Testis (tissue), 2 donors: ENCODE measurements at regions not wholly inside any gene's neighbourhood (a gene's known extent, or its start where the extent isn't known, plus 50 kb on each side); places are given as distances from the start of the nearest gene placed in this dataset.

ENCODE experiments used
- DNase-seq: peaks from one replicate; pipeline ENCODE4 v3.0.0-alpha.2; 2019
- H3K27ac ChIP-seq, 2 donors: fragments of 200-600 bp; sonication (generic); one replicate each; pipeline ENCODE4 v1.5.1; 2019
- H3K27me3 ChIP-seq: fragments of 200-600 bp; sonication (generic); one replicate; pipeline ENCODE4 v1.5.1; 2019
- H3K36me3 ChIP-seq: fragments of 200-600 bp; sonication (generic); one replicate; pipeline ENCODE4 v1.5.1; 2017; ENCODE audit warnings: low read depth; ENCODE audit errors: missing control alignments
- H3K4me1 ChIP-seq: fragments of 200-600 bp; sonication (generic); one replicate; pipeline ENCODE4 v1.5.1; 2019
- H3K4me3 ChIP-seq, 2 donors: fragments of 200-600 bp; sonication (generic); one replicate each; pipeline ENCODE4 v1.5.1; 2017 to 2019
- H3K9me3 ChIP-seq: fragments of 200-600 bp; sonication (generic); one replicate; pipeline ENCODE4 v1.5.1; 2017
- CTCF ChIP-seq, 3 experiments: fragments of 450-650 bp in 2 of 3; fragments of 200-600 bp in 1 of 3; sonication (generic) in 1 of 3; IDR thresholded peaks; one replicate each; pipeline ENCODE4 v1.5.1; 2016 to 2019; ENCODE audit warnings: antibody characterized with exemption in 3 of 3, mild to moderate bottlenecking in 2 of 3, moderate library complexity in 1 of 3
- POLR2A ChIP-seq: fragments of 450-650 bp; IDR thresholded peaks from one replicate; pipeline ENCODE4 v1.6.1; 2017; ENCODE audit warnings: antibody characterized with exemption, mild to moderate bottlenecking, moderate library complexity
- WGBS, 2 donors: methylation state at CpG; one replicate each; pipeline ENCODE4 v1.1.5; 2018; 5-methylcytosine and 5-hydroxymethylcytosine counted together
- intact Hi-C: fragments of 100-400 bp; cut with DNase I; formaldehyde crosslinking; loops from one replicate; pipeline ENCODE4 v1.15.1; 2023; ENCODE audit warnings: low total_unique reads

DNA sequence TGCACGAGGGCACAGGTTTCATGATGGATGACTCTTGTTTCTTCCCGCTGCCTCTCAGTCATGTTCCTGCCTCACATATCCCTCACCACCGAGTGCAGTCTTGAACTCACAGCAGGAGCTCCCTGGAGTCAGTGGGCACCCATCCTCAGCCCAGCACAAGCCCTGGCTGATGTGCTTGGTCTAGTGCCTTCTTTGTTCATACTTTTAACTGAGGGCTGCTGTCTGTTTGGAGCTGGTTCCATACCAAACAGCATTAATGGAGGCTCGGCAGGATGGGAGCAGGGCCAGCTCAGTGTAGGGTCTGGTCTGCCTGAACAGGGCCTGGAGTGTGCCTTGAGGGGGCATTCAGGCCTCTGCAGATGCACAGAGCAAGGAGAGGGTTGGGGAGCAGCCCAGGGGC is 54.5 kb upstream of the GLI2 start:
- H3K27me3 ChIP-seq, result no peaks in the 10 kb centered on the region

DNA sequence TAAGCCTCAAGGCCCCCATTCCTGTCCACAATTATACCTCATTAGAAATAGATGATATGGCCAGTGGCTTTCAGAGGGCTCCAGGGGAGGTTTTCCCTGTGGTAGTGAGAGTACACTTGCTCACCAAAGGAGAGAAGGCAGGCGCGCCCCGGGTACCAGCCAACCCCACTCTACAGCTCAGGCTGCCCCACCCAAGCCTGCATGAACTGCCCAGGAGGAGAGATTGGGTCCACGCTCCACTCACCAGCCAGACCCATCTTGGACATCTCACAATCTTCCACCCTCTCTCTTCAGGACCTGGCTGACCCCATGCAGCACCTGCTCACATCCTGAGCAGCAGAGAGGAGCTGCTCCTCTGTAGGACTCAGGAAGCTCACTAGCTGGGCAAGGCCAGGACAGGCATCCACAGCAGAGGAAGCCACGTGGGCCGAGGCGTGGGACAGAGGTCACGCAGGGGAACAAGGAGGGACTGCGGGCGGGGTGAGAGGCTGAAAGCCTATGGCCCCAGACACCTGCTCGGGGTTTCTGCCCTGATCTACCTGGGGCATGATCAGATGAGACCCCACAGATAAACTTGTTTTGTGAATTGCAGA is 53.9 kb upstream of the GLI2 start:
- H3K9me3 ChIP-seq, result no peaks in the 10 kb centered on the region
- intact Hi-C loops, result loop anchor here (5.0 kb wide), 1 partner anchor 334 kb away; the partner anchor contains the start of gene INHBB
- no peak overlapping the region for H3K27ac ChIP-seq
- peaks cover 4% of the 10 kb centered on the region for H3K4me1 ChIP-seq
- TF ChIP-seq POLR2A (no peak), CTCF (IDR thresholded peaks at IDR 0.05) (no peak)
- no peak for DNase-seq
- no peaks in the 10 kb centered on the region for H3K27me3 ChIP-seq
- 92 to 96% methylated on average over 6 to 11 of the region's 11 CpGs for WGBS, 2 donors
- H3K36me3 ChIP-seq, result no peaks in the 10 kb centered on the region
- no peak overlapping the region for H3K4me3 ChIP-seq

More for the DNA sequence above, 54.5 kb upstream of the GLI2 start:
- no peak for DNase-seq
- Histone ChIP-seq H3K27ac (no peak overlapping the region), H3K9me3 (no peaks in the 10 kb centered on the region), H3K4me1 (peaks cover 4% of the 10 kb centered on the region), H3K36me3 (no peaks in the 10 kb centered on the region), H3K4me3 (no peak overlapping the region)
- TF ChIP-seq CTCF (IDR thresholded peaks at IDR 0.05) (no peak), POLR2A (no peak)
- 62 to 71% methylated on average over 4 of the region's 4 CpGs for WGBS, 2 donors
- intact Hi-C loops, result loop anchor here (5.0 kb wide), 1 partner anchor 334 kb away; the partner anchor contains the start of gene INHBB

GRCh38 chr2:120682654-120683053 is 53.0 kb upstream of the GLI2 start:
- Histone ChIP-seq H3K27me3 (no peaks in the 10 kb centered on the region), H3K36me3 (no peaks in the 10 kb centered on the region), H3K4me1 (peaks cover 4% of the 10 kb centered on the region), H3K4me3 (no peak overlapping the region), H3K27ac (no peak overlapping the region), H3K9me3 (no peaks in the 10 kb centered on the region)
- DNase-seq, result no peak
- TF ChIP-seq CTCF (IDR thresholded peaks at IDR 0.05) (no peak), POLR2A (no peak)
- intact Hi-C loops, result loop anchor here (5.0 kb wide), 1 partner anchor 335 kb away; the partner anchor contains the start of gene INHBB
- WGBS, 2 donors, result 86% methylated on average over 12 of the region's 12 CpGs

- Histone ChIP-seq H3K4me3 (no peak overlapping the region), H3K9me3 (no peaks in the 10 kb centered on the region), H3K27me3 (no peaks in the 10 kb centered on the region), H3K27ac (no peak overlapping the region), H3K36me3 (no peaks in the 10 kb centered on the region), H3K4me1 (peaks cover 4% of the 10 kb centered on the region)
- WGBS, 2 donors, result 83 to 84% methylated on average over 6 of the region's 6 CpGs
- intact Hi-C loops, result loop anchor here (5.0 kb wide), 1 partner anchor 336 kb away; the partner anchor contains the start of gene INHBB
- TF ChIP-seq CTCF (IDR thresholded peaks at IDR 0.05) (no peak), POLR2A (no peak)
- DNase-seq, result no peak
Observed at GRCh38 chr2:120683081-120683480, 52.6 kb upstream of the GLI2 start.

- no peaks in the 10 kb centered on the region for H3K36me3 ChIP-seq
- no peak overlapping the region for H3K27ac ChIP-seq
- H3K27me3 ChIP-seq, result no peaks in the 10 kb centered on the region
- intact Hi-C loops, result loop anchor here (5.0 kb wide), 1 partner anchor 336 kb away; the partner anchor contains the start of gene INHBB
- H3K9me3 ChIP-seq, result no peaks in the 10 kb centered on the region
- peaks cover 4% of the 10 kb centered on the region for H3K4me1 ChIP-seq
- TF ChIP-seq CTCF (IDR thresholded peaks at IDR 0.05) (no peak), POLR2A (no peak)
- 79 to 86% methylated on average over 4 of the region's 4 CpGs for WGBS, 2 donors
- no peak for DNase-seq
- no peak overlapping the region for H3K4me3 ChIP-seq
Observed at GRCh38 chr2:120683701-120684100, 52.0 kb upstream of the GLI2 start.
